ENCODE measurements at regions not wholly inside any gene's neighbourhood (a gene's known extent, or its start where the extent isn't known, plus 50 kb on each side); places are given as distances from the start of the nearest gene placed in this dataset.

DNA sequence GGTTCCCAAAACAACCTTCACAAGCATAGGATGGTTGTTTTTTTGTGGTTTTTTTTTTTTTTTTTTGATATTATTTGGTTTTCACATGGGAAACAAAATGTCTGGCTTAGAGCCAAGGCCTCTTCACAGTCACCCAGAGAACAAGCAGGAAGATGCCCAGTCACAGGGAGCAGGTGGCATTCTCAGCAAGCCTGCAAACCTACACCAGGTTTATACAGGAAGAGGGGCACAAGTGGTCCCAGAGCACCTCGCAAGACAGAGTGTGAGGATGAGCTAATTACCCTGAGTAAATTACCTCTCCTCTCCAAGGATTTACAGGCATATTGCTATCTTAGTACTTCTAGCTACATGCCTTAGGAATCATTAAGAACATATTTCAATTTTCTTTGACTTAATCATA is 1375.6 kb downstream of the EFNB2 start:
- TF ChIP-seq POLR2A (IDR thresholded peaks at IDR 0.05; ENCODE audit: borderline replicate concordance, extremely low read depth, insufficient read depth, insufficient read length) (no peak), SP1 (IDR thresholded peaks at IDR 0.05; ENCODE audit: low read depth) (no peak), ELF1 (IDR thresholded peaks at IDR 0.05; ENCODE audit: borderline replicate concordance, low read depth) (no peak), CEBPB (IDR thresholded peaks at IDR 0.05; ENCODE audit: low read depth) (no peak), ZFX (IDR thresholded peaks at IDR 0.05) (no peak)
- TF ChIP-seq, protein P1, sequence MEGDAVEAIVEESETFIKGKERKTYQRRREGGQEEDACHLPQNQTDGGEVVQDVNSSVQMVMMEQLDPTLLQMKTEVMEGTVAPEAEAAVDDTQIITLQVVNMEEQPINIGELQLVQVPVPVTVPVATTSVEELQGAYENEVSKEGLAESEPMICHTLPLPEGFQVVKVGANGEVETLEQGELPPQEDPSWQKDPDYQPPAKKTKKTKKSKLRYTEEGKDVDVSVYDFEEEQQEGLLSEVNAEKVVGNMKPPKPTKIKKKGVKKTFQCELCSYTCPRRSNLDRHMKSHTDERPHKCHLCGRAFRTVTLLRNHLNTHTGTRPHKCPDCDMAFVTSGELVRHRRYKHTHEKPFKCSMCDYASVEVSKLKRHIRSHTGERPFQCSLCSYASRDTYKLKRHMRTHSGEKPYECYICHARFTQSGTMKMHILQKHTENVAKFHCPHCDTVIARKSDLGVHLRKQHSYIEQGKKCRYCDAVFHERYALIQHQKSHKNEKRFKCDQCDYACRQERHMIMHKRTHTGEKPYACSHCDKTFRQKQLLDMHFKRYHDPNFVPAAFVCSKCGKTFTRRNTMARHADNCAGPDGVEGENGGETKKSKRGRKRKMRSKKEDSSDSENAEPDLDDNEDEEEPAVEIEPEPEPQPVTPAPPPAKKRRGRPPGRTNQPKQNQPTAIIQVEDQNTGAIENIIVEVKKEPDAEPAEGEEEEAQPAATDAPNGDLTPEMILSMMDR (IDR thresholded peaks at IDR 0.05 in 2 of 3, conservative IDR thresholded peaks at IDR 0.05 in 1 of 3; ENCODE audit: borderline replicate concordance in 1 of 3, insufficient read depth in 1 of 3, low read depth in 2 of 3, low read length in 2 of 3) = no peak
- TF ChIP-seq, protein P2, sequence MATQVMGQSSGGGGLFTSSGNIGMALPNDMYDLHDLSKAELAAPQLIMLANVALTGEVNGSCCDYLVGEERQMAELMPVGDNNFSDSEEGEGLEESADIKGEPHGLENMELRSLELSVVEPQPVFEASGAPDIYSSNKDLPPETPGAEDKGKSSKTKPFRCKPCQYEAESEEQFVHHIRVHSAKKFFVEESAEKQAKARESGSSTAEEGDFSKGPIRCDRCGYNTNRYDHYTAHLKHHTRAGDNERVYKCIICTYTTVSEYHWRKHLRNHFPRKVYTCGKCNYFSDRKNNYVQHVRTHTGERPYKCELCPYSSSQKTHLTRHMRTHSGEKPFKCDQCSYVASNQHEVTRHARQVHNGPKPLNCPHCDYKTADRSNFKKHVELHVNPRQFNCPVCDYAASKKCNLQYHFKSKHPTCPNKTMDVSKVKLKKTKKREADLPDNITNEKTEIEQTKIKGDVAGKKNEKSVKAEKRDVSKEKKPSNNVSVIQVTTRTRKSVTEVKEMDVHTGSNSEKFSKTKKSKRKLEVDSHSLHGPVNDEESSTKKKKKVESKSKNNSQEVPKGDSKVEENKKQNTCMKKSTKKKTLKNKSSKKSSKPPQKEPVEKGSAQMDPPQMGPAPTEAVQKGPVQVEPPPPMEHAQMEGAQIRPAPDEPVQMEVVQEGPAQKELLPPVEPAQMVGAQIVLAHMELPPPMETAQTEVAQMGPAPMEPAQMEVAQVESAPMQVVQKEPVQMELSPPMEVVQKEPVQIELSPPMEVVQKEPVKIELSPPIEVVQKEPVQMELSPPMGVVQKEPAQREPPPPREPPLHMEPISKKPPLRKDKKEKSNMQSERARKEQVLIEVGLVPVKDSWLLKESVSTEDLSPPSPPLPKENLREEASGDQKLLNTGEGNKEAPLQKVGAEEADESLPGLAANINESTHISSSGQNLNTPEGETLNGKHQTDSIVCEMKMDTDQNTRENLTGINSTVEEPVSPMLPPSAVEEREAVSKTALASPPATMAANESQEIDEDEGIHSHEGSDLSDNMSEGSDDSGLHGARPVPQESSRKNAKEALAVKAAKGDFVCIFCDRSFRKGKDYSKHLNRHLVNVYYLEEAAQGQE (IDR thresholded peaks at IDR 0.05; ENCODE audit: low read depth) = no peak

All from HCT116 (cell line).